Medulla oblongata (tissue), 1 donor: ENCODE measurements at regions not wholly inside any gene's neighbourhood (a gene's known extent, or its start where the extent isn't known, plus 50 kb on each side); places are given as distances from the start of the nearest gene placed in this dataset.
"Not testable (repeated sequence)": the region's sequence is repeated elsewhere in the genome, so short reads cannot be mapped to it uniquely, and the experiment has no call there.

ENCODE experiments used
- DNase-seq: peaks from one replicate; pipeline ENCODE4 v3.0.0-alpha.2; 2015; ENCODE audit errors: extremely low spot score

- no peak for DNase-seq
Observed at GRCh38 chr12:63508543-63508942, 159.8 kb downstream of the DPY19L2 start.

- no peak for DNase-seq
Observed at GRCh38 chr12:63499567-63499966, 168.7 kb downstream of the DPY19L2 start.

- no peak for DNase-seq
Observed at GRCh38 chr12:63498239-63498638, 170.1 kb downstream of the DPY19L2 start.

- DNase-seq = no peak
Observed at GRCh38 chr12:63496654-63497053, 171.6 kb downstream of the DPY19L2 start.

GRCh38 chr12:63495974-63496373, 172.3 kb downstream of the DPY19L2 start:
- no peak for DNase-seq

- DNase-seq = not testable (repeated sequence)
Observed at GRCh38 chr12:63493357-63493756, 174.9 kb downstream of the DPY19L2 start.

- DNase-seq = no peak
Observed at GRCh38 chr12:63480186-63480585, 188.1 kb downstream of the DPY19L2 start.

- DNase-seq = no peak
Observed at GRCh38 chr12:63470161-63470560, 198.1 kb downstream of the DPY19L2 start.

- DNase-seq = no peak
Observed at GRCh38 chr12:63467951-63468350, 200.3 kb downstream of the DPY19L2 start.

GRCh38 chr12:63457857-63458256, 210.4 kb downstream of the DPY19L2 start:
- no peak for DNase-seq

- DNase-seq = no peak
Observed at GRCh38 chr12:63457428-63457827, 210.9 kb downstream of the DPY19L2 start.

- no peak for DNase-seq
Observed at GRCh38 chr12:63450816-63451215, 217.5 kb downstream of the DPY19L2 start.

- DNase-seq = no peak
Observed at GRCh38 chr12:63450334-63450733, 218.0 kb downstream of the DPY19L2 start.

GRCh38 chr12:63445224-63445880, 222.9 kb downstream of the DPY19L2 start:
- DNase-seq = no peak

- DNase-seq = no peak
Observed at GRCh38 chr12:63440048-63440447, 228.2 kb downstream of the DPY19L2 start.

- not testable (repeated sequence) for DNase-seq
Observed at GRCh38 chr12:63434384-63434783, 233.9 kb downstream of the DPY19L2 start.

GRCh38 chr12:63427969-63428368, 240.3 kb downstream of the DPY19L2 start:
- DNase-seq = not testable (repeated sequence)

- DNase-seq = not testable (repeated sequence)
Observed at GRCh38 chr12:63427029-63427428, 241.3 kb downstream of the DPY19L2 start.

GRCh38 chr12:63424671-63425070, 243.6 kb downstream of the DPY19L2 start:
- DNase-seq = no peak

- no peak for DNase-seq
Observed at GRCh38 chr12:63423839-63424238, 244.5 kb downstream of the DPY19L2 start.

GRCh38 chr12:63420206-63420644, 248.1 kb downstream of the DPY19L2 start:
- no peak for DNase-seq

GRCh38 chr12:63419154-63419553, 249.1 kb downstream of the DPY19L2 start:
- no peak for DNase-seq

GRCh38 chr12:63416788-63417187, 251.5 kb downstream of the DPY19L2 start:
- no peak for DNase-seq

- DNase-seq = no peak
Observed at GRCh38 chr12:63415357-63415756, 252.9 kb downstream of the DPY19L2 start.
